HEK293 (cell line): ENCODE measurements at regions not wholly inside any gene's neighbourhood (a gene's known extent, or its start where the extent isn't known, plus 50 kb on each side); places are given as distances from the start of the nearest gene placed in this dataset.
"Not testable (repeated sequence)": the region's sequence is repeated elsewhere in the genome, so short reads cannot be mapped to it uniquely, and the experiment has no call there.

Source experiments
- ZNF335 ChIP-seq: fragments of 450-650 bp; formaldehyde crosslinking; conservative IDR thresholded peaks from 2 replicates; pipeline ENCODE4 v1.5.1; 2016; ENCODE audit warnings: missing biosample characterization, missing genetic modification characterization
- ZNF433 ChIP-seq: fragments of 450-650 bp; formaldehyde crosslinking; IDR thresholded peaks from 2 replicates; pipeline ENCODE4 v1.5.1; 2016; ENCODE audit warnings: missing biosample characterization, missing genetic modification characterization, low read depth
- ZNF664 ChIP-seq: fragments of 450-650 bp; formaldehyde crosslinking; IDR thresholded peaks from 2 replicates; pipeline ENCODE4 v1.5.1; 2016; ENCODE audit warnings: missing biosample characterization, missing genetic modification characterization
- ZNF707 ChIP-seq: fragments of 450-650 bp; formaldehyde crosslinking; IDR thresholded peaks from 2 replicates; pipeline ENCODE4 v1.5.1; 2016; ENCODE audit warnings: missing biosample characterization, missing genetic modification characterization
- TF ChIP-seq, protein P1 (sequence below): fragments of 450-650 bp; formaldehyde crosslinking; IDR thresholded peaks from 2 replicates; pipeline ENCODE4 v1.5.1; 2016; ENCODE audit warnings: missing biosample characterization, missing genetic modification characterization

GRCh38 chr9:40974912-40975311 lies 153.6 kb downstream of the FOXD4L6 start:
- not testable (repeated sequence) for TF ChIP-seq ZNF707 (tag by site-specific recombination); ZNF433; ZNF664 (tag by site-specific recombination); ZNF335 (tag by site-specific recombination)
- TF ChIP-seq, protein P1, sequence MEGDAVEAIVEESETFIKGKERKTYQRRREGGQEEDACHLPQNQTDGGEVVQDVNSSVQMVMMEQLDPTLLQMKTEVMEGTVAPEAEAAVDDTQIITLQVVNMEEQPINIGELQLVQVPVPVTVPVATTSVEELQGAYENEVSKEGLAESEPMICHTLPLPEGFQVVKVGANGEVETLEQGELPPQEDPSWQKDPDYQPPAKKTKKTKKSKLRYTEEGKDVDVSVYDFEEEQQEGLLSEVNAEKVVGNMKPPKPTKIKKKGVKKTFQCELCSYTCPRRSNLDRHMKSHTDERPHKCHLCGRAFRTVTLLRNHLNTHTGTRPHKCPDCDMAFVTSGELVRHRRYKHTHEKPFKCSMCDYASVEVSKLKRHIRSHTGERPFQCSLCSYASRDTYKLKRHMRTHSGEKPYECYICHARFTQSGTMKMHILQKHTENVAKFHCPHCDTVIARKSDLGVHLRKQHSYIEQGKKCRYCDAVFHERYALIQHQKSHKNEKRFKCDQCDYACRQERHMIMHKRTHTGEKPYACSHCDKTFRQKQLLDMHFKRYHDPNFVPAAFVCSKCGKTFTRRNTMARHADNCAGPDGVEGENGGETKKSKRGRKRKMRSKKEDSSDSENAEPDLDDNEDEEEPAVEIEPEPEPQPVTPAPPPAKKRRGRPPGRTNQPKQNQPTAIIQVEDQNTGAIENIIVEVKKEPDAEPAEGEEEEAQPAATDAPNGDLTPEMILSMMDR (tag by site-specific recombination) = not testable (repeated sequence)
